Activated CD4-positive, alpha-beta memory T cell treated with anti-CD3 and anti-CD28 coated beads, Interleukin-2, amount 10 ng/mL, durations not matched to agents 7 days and 5 days (primary cell): ENCODE measurements at regions not wholly inside any gene's neighbourhood (a gene's known extent, or its start where the extent isn't known, plus 50 kb on each side); places are given as distances from the start of the nearest gene placed in this dataset.

ENCODE experiments used
- CTCF ChIA-PET: fragments of 350-600 bp; sonication (Branson Sonifier 250); formaldehyde crosslinking; loops from one replicate; lab custom pipeline; 2021; ENCODE audit warnings: antibody characterized with exemption, inconsistent platforms; lab: Charles Lee
- POLR2A ChIA-PET: fragments of 350-600 bp; sonication (Branson Sonifier 250); formaldehyde crosslinking; loops from one replicate; lab custom pipeline; 2021; ENCODE audit warnings: antibody characterized with exemption; lab: Charles Lee
- DNase-seq: peaks from one replicate; pipeline ENCODE4 v3.0.0-alpha.2; 2020
- H3K27ac Mint-ChIP-seq: one replicate; pipeline ENCODE4 v1.8.0; 2021; ENCODE audit warnings: mild to moderate bottlenecking, mixed read lengths
- H3K27me3 Mint-ChIP-seq: one replicate; pipeline ENCODE4 v1.8.0; 2021; ENCODE audit warnings: mixed read lengths
- H3K36me3 Mint-ChIP-seq: one replicate; pipeline ENCODE4 v1.8.0; 2021; ENCODE audit warnings: low read depth, mixed read lengths
- H3K4me1 Mint-ChIP-seq: one replicate; pipeline ENCODE4 v1.8.0; 2021; ENCODE audit warnings: mixed read lengths
- H3K4me3 Mint-ChIP-seq: one replicate; pipeline ENCODE4 v1.8.0; 2021; ENCODE audit warnings: mild to moderate bottlenecking, mixed read lengths
- H3K9me3 Mint-ChIP-seq: one replicate; pipeline ENCODE4 v1.8.0; 2021; ENCODE audit warnings: mixed read lengths

GRCh38 chr12:94020335-94020734, 128.0 kb upstream of the PLXNC1 start:
- no peak overlapping the region for H3K4me3 Mint-ChIP-seq
- H3K9me3 Mint-ChIP-seq, result peaks cover 47% of the 10 kb centered on the region
- no peak for DNase-seq
- no peaks in the 10 kb centered on the region for H3K27me3 Mint-ChIP-seq
- ChIA-PET CTCF (interaction anchor here (1.5 kb wide), 1 partner anchor 82 kb away, joined by 3 read pairs; no protein-coding TSS in a partner anchor), POLR2A (no interaction called here)
- no peaks in the 10 kb centered on the region for H3K4me1 Mint-ChIP-seq
- H3K36me3 Mint-ChIP-seq, result peaks cover 22% of the 10 kb centered on the region
- no peak overlapping the region for H3K27ac Mint-ChIP-seq

DNA sequence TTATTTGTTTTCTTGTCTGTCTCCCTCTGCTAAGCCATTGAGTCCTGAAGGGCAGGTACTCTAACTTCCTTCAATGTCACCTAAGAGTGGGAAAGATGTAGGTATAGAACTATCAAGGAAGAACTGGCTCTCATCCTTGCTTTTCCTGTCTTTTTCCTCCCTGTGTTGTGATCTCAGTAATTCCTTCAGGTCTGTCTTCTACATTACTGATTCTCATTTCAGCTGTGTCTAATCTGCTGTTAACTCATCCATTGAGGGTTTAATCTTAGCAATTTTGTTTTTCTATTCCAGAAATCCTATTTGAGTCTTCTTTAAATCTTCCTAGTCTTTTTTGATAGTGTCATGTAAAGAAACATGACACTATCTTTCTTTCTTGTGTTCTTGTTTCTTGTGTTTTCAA, 124.5 kb upstream of the PLXNC1 start:
- H3K27me3 Mint-ChIP-seq, result peaks cover 11% of the 10 kb centered on the region
- no peaks in the 10 kb centered on the region for H3K36me3 Mint-ChIP-seq
- no peak overlapping the region for H3K27ac Mint-ChIP-seq
- H3K4me3 Mint-ChIP-seq, result no peak overlapping the region
- no peak for DNase-seq
- CTCF ChIA-PET, result no interaction called here
- H3K9me3 Mint-ChIP-seq, result peaks cover 21% of the 10 kb centered on the region
- POLR2A ChIA-PET, result no interaction called here
- H3K4me1 Mint-ChIP-seq, result no peaks in the 10 kb centered on the region

GRCh38 chr12:94025068-94025467, 123.3 kb upstream of the PLXNC1 start:
- CTCF ChIA-PET, result no interaction called here
- peaks cover 16% of the 10 kb centered on the region for H3K27me3 Mint-ChIP-seq

GRCh38 chr12:94025756-94026155, 122.6 kb upstream of the PLXNC1 start:
- H3K4me1 Mint-ChIP-seq, result peaks cover 7% of the 10 kb centered on the region
- ChIA-PET CTCF (no interaction called here), POLR2A (no interaction called here)
- DNase-seq, result no peak
- H3K4me3 Mint-ChIP-seq, result no peak overlapping the region
- no peak overlapping the region for H3K27ac Mint-ChIP-seq
- H3K9me3 Mint-ChIP-seq, result peaks cover 20% of the 10 kb centered on the region
- H3K36me3 Mint-ChIP-seq, result no peaks in the 10 kb centered on the region
- H3K27me3 Mint-ChIP-seq, result peaks cover 18% of the 10 kb centered on the region

More at GRCh38 chr12:94025068-94025467, 123.3 kb upstream of the PLXNC1 start:
- Mint-ChIP-seq H3K36me3 (no peaks in the 10 kb centered on the region), H3K4me3 (no peak overlapping the region), H3K27ac (no peak overlapping the region), H3K9me3 (peaks cover 20% of the 10 kb centered on the region), H3K4me1 (peaks cover 1% of the 10 kb centered on the region)
- no peak for DNase-seq
- POLR2A ChIA-PET, result interaction anchor here (0.7 kb wide), 1 partner anchor 34 kb away, joined by 4 read pairs; no protein-coding TSS in a partner anchor

DNA sequence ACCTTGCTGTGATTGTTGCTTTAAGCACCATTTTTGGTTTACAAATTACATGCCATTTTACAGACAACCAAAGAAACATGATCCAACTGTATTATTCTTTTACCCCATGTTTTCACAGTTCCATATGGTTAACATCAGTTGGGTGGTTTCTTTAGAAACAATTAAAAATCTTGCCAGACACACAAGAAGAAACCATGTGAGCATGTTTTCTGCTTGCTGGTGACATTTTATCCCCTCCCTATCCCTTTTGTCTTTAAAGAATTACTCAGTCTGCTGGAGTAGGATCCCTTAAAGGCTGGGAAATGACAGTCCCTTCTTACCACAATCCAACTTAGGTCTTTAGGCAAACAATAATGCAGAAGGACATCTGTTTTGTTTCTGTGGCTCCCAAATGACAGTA, 121.8 kb upstream of the PLXNC1 start:
- ChIA-PET POLR2A (no interaction called here), CTCF (no interaction called here)
- Mint-ChIP-seq H3K27ac (no peak overlapping the region), H3K9me3 (peaks cover 16% of the 10 kb centered on the region), H3K4me3 (no peak overlapping the region), H3K36me3 (no peaks in the 10 kb centered on the region), H3K4me1 (peaks cover 11% of the 10 kb centered on the region), H3K27me3 (peaks cover 22% of the 10 kb centered on the region)
- DNase-seq, result no peak

DNA sequence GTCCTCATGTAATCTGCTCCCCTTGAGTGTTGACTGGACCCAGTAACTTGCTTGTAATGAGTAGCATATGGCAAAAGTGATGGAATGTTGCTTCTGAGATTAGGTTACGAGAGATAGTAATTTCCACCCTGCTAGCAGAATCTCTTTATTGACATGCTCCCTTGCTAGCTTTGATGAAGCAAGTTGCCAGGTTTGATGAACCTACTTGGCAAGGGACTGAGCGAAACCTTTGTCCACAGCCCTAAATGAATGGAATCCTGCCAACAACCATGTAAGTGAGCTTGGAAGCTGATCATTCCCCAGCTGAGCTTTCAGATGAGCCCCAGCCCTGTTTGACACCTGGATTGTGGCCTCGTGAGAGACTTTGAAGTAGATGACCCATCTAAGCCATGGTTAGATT, 120.8 kb upstream of the PLXNC1 start:
- Mint-ChIP-seq H3K27ac (no peak overlapping the region), H3K36me3 (no peaks in the 10 kb centered on the region), H3K4me3 (no peak overlapping the region), H3K27me3 (peaks cover 23% of the 10 kb centered on the region), H3K4me1 (peaks cover 13% of the 10 kb centered on the region), H3K9me3 (peaks cover 16% of the 10 kb centered on the region)
- ChIA-PET POLR2A (no interaction called here), CTCF (interaction anchor here (0.6 kb wide), 1 partner anchor 339 kb away, joined by 3 read pairs; no protein-coding TSS in a partner anchor)
- no peak for DNase-seq

- Mint-ChIP-seq H3K4me3 (no peak overlapping the region), H3K9me3 (peaks cover 10% of the 10 kb centered on the region), H3K27ac (no peak overlapping the region), H3K4me1 (peaks cover 23% of the 10 kb centered on the region), H3K36me3 (no peaks in the 10 kb centered on the region), H3K27me3 (peaks cover 34% of the 10 kb centered on the region)
- no peak for DNase-seq
- ChIA-PET POLR2A (no interaction called here), CTCF (interaction anchor here (1.3 kb wide), 1 partner anchor 69 kb away, joined by 6 read pairs; no protein-coding TSS in a partner anchor)
Measured at GRCh38 chr12:94031763-94032162, 116.6 kb upstream of the PLXNC1 start.

DNA sequence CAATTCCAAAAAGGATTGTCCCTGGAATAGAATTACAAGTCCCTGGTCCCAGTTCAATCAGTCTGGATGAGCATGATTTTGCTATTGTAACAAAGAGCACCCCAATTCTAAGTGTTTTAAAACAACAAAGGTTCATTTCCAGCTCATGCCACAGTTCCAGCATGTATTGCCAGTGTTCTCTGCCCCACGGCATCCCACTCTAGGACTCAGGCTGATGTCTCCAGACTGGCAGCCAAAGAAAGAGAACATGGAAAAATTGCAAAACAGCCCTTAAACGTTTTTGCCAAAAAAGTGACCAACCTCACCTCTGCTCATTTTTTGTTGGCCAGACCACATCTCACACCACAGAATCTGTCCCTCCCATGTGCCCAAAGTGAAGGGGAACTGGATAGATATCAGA, 116.0 kb upstream of the PLXNC1 start:
- H3K9me3 Mint-ChIP-seq, result peaks cover 10% of the 10 kb centered on the region
- CTCF ChIA-PET, result interaction anchor here (1.1 to 1.3 kb wide), 2 partner anchors 69 to 265 kb away, joined by 3 to 6 read pairs; no protein-coding TSS in a partner anchor
- H3K27ac Mint-ChIP-seq, result no peak overlapping the region
- H3K27me3 Mint-ChIP-seq, result peaks cover 29% of the 10 kb centered on the region
- no peak overlapping the region for H3K4me3 Mint-ChIP-seq
- no peaks in the 10 kb centered on the region for H3K36me3 Mint-ChIP-seq
- H3K4me1 Mint-ChIP-seq, result peaks cover 23% of the 10 kb centered on the region
- no peak for DNase-seq
- POLR2A ChIA-PET, result no interaction called here

- H3K4me3 Mint-ChIP-seq, result no peak overlapping the region
- peaks cover 23% of the 10 kb centered on the region for H3K4me1 Mint-ChIP-seq
- DNase-seq, result no peak
- POLR2A ChIA-PET, result interaction anchor here (0.9 kb wide), 1 partner anchor 68 kb away, joined by 3 read pairs; no protein-coding TSS in a partner anchor
- H3K27me3 Mint-ChIP-seq, result peaks cover 29% of the 10 kb centered on the region
- peaks cover 10% of the 10 kb centered on the region for H3K9me3 Mint-ChIP-seq
- H3K36me3 Mint-ChIP-seq, result no peaks in the 10 kb centered on the region
- CTCF ChIA-PET, result interaction anchor here (0.5 to 1.1 kb wide), 4 partner anchors 54 to 271 kb away, joined by 3 read pairs; no protein-coding TSS in a partner anchor
- no peak overlapping the region for H3K27ac Mint-ChIP-seq
Measured at GRCh38 chr12:94033101-94033500, 115.3 kb upstream of the PLXNC1 start.

GRCh38 chr12:94033784-94034183, 114.6 kb upstream of the PLXNC1 start:
- Mint-ChIP-seq H3K27ac (no peak overlapping the region), H3K9me3 (peaks cover 8% of the 10 kb centered on the region), H3K4me1 (peaks cover 23% of the 10 kb centered on the region), H3K36me3 (no peaks in the 10 kb centered on the region), H3K4me3 (no peak overlapping the region), H3K27me3 (peaks cover 28% of the 10 kb centered on the region)
- POLR2A ChIA-PET, result interaction anchor here (0.9 kb wide), 1 partner anchor 67 kb away, joined by 3 read pairs; no protein-coding TSS in a partner anchor
- CTCF ChIA-PET, result interaction anchor here (0.9 kb wide), 1 partner anchor 272 kb away, joined by 3 read pairs; no protein-coding TSS in a partner anchor
- DNase-seq, result no peak

DNA sequence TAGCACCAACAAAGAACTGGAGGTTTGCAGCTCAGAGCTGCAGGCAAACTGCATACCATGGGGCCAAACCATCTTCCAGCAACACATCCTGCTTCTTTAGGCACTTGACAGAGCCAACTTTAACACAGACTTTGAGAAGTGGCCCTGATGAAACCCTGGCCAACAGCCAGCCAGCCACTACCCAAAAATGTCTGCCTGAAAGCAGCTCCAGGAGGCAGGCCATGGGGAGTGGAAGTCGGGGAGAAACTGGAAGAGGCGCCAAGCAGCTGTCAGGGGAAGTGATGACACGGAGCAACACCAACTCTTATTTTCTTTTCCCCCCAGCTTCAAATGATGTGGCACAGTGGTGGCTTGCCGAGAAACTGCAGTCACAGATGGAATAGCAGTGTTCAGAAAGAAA, 110.9 kb upstream of the PLXNC1 start:
- POLR2A ChIA-PET, result no interaction called here
- Mint-ChIP-seq H3K27ac (no peak overlapping the region), H3K27me3 (peaks cover 17% of the 10 kb centered on the region), H3K9me3 (peaks cover 4% of the 10 kb centered on the region), H3K36me3 (no peaks in the 10 kb centered on the region), H3K4me3 (no peak overlapping the region), H3K4me1 (peaks cover 11% of the 10 kb centered on the region)
- DNase-seq, result no peak
- CTCF ChIA-PET, result no interaction called here

DNA sequence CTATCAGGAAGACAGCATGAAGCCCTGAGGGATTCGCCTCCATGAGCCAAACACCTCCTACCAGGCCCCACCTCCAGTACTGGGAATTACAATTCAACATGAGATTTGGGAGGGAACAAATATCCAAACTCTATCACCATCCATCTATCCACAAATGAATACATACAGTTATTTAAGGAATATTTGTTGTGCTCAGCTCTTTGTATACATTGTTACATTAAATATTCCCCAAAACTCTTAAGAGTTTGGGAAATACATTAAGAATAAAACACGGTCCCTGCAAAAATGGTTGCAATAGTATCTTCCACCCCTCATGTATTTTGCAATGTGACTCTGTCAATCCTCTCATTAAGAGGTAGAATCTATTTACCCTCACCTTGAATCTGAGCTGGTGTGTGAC, 109.8 kb upstream of the PLXNC1 start:
- CTCF ChIA-PET, result no interaction called here
- POLR2A ChIA-PET, result no interaction called here
- H3K27me3 Mint-ChIP-seq, result peaks cover 12% of the 10 kb centered on the region
- peaks cover 4% of the 10 kb centered on the region for H3K9me3 Mint-ChIP-seq
- H3K27ac Mint-ChIP-seq, result no peak overlapping the region
- no peaks in the 10 kb centered on the region for H3K4me1 Mint-ChIP-seq
- H3K36me3 Mint-ChIP-seq, result no peaks in the 10 kb centered on the region
- H3K4me3 Mint-ChIP-seq, result no peak overlapping the region
- no peak for DNase-seq

GRCh38 chr12:94039199-94039840, 109.1 kb upstream of the PLXNC1 start:
- DNase-seq, result no peak
- H3K9me3 Mint-ChIP-seq, result peaks cover 4% of the 10 kb centered on the region
- ChIA-PET POLR2A (no interaction called here), CTCF (no interaction called here)
- H3K27me3 Mint-ChIP-seq, result peaks cover 9% of the 10 kb centered on the region
- H3K4me1 Mint-ChIP-seq, result no peaks in the 10 kb centered on the region
- no peak overlapping the region for H3K4me3 Mint-ChIP-seq
- no peaks in the 10 kb centered on the region for H3K36me3 Mint-ChIP-seq
- H3K27ac Mint-ChIP-seq, result no peak overlapping the region
